BLaER1 (cell line): ENCODE measurements at regions not wholly inside any gene's neighbourhood (a gene's known extent, or its start where the extent isn't known, plus 50 kb on each side); places are given as distances from the start of the nearest gene placed in this dataset.

Source experiments
- H3K27ac ChIP-seq: shearing (Covaris generic); formaldehyde crosslinking; 2 replicates; pipeline ENCODE4 v1.8.1; 2022
- H3K27me3 ChIP-seq: shearing (Covaris generic); formaldehyde crosslinking; 2 replicates; pipeline ENCODE4 v1.8.1; 2022
- H3K36me3 ChIP-seq: shearing (Covaris generic); formaldehyde crosslinking; 2 replicates; pipeline ENCODE4 v1.8.1; 2022
- H3K4me1 ChIP-seq: shearing (Covaris generic); formaldehyde crosslinking; 2 replicates; pipeline ENCODE4 v1.8.1; 2022
- H3K4me2 ChIP-seq: shearing (Covaris generic); formaldehyde crosslinking; 2 replicates; pipeline ENCODE4 v1.8.1; 2022
- H3K4me3 ChIP-seq: shearing (Covaris generic); formaldehyde crosslinking; 2 replicates; pipeline ENCODE4 v1.8.1; 2022
- H3K9ac ChIP-seq: shearing (Covaris generic); formaldehyde crosslinking; 2 replicates; pipeline ENCODE4 v1.8.1; 2022
- H3K9me3 ChIP-seq: shearing (Covaris generic); formaldehyde crosslinking; 2 replicates; pipeline ENCODE4 v1.8.1; 2022
- H4K20me1 ChIP-seq: shearing (Covaris generic); formaldehyde crosslinking; 2 replicates; pipeline ENCODE4 v1.8.1; 2022
- Cebpa-rat ChIP-seq: shearing (Covaris generic); IDR thresholded peaks from 2 replicates; pipeline ENCODE4 v1.8.1; 2022

GRCh38 chr12:111193496-111193895, 175.4 kb downstream of the PHETA1 start:
- Histone ChIP-seq H3K9me3 (no peaks in the 10 kb centered on the region), H3K27ac (no peak overlapping the region), H3K9ac (no peak overlapping the region), H3K4me1 (no peaks in the 10 kb centered on the region), H4K20me1 (no peaks in the 10 kb centered on the region), H3K4me3 (no peak overlapping the region), H3K4me2 (no peak overlapping the region), H3K36me3 (no peaks in the 10 kb centered on the region), H3K27me3 (no peaks in the 10 kb centered on the region)
- TF ChIP-seq Cebpa-rat: no peak

- H3K9me3 ChIP-seq: no peaks in the 10 kb centered on the region
- H3K4me2 ChIP-seq: no peak overlapping the region
- no peak overlapping the region for H3K27ac ChIP-seq
- no peak overlapping the region for H3K9ac ChIP-seq
- H3K27me3 ChIP-seq: no peaks in the 10 kb centered on the region
- H3K36me3 ChIP-seq: no peaks in the 10 kb centered on the region
- no peak for TF ChIP-seq Cebpa-rat
- H3K4me1 ChIP-seq: no peaks in the 10 kb centered on the region
- H4K20me1 ChIP-seq: no peaks in the 10 kb centered on the region
- H3K4me3 ChIP-seq: no peak overlapping the region
These were observed 175.8 kb downstream of the PHETA1 start for GRCh38 chr12:111193067-111193466.

- no peaks in the 10 kb centered on the region for H3K4me1 ChIP-seq
- H3K27me3 ChIP-seq: no peaks in the 10 kb centered on the region
- H3K9me3 ChIP-seq: no peaks in the 10 kb centered on the region
- no peak overlapping the region for H3K27ac ChIP-seq
- H3K4me3 ChIP-seq: no peak overlapping the region
- no peak for TF ChIP-seq Cebpa-rat
- H4K20me1 ChIP-seq: no peaks in the 10 kb centered on the region
- H3K9ac ChIP-seq: no peak overlapping the region
- no peak overlapping the region for H3K4me2 ChIP-seq
- no peaks in the 10 kb centered on the region for H3K36me3 ChIP-seq
These were observed 176.2 kb downstream of the PHETA1 start for GRCh38 chr12:111192647-111193046.

DNA sequence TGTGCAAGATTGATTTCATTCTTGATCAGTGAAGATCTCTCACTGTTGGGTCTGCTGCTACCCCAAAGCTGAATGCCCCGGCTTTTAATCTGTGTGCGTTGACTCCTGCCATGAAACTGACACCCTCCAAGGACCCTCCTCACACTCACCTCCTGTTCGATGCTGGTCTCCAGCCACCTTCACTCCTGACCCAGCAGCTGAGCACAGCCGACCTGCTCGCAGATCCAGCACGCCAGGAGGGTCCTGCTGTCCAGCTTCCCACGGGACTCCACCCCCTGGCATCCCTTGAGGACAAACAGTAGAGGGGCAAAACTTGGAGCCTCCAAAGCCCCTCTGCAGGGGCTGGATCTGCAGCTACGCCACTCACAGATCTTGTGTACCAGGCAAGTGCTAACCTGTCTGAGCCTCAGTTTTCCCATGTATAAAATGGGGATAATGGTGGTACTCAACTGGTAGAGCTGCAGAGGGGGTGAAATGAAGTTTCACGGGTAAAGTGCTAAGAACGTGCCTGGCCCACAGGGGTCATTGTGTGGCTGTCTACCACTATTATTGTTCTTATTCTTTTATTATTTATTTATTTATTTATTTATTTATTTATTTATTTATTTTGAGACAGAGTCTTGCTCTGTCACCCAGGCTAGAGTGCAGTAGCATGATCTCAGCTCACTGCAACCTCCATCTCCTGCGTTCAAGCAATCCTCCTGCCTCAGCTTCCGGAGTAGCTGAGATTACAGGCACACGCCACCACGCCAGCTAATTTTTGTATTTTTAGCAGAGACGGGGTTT, 178.0 kb downstream of the PHETA1 start:
- no peaks in the 10 kb centered on the region for H3K9me3 ChIP-seq
- no peak overlapping the region for H3K9ac ChIP-seq
- no peaks in the 10 kb centered on the region for H3K36me3 ChIP-seq
- no peaks in the 10 kb centered on the region for H3K4me1 ChIP-seq
- H3K4me2 ChIP-seq: no peak overlapping the region
- H4K20me1 ChIP-seq: no peaks in the 10 kb centered on the region
- H3K27me3 ChIP-seq: no peaks in the 10 kb centered on the region
- no peak overlapping the region for H3K27ac ChIP-seq
- no peak for TF ChIP-seq Cebpa-rat
- H3K4me3 ChIP-seq: no peak overlapping the region

- Histone ChIP-seq H3K4me3 (no peak overlapping the region), H3K27ac (no peak overlapping the region), H3K4me1 (no peaks in the 10 kb centered on the region), H3K4me2 (no peak overlapping the region), H3K9ac (no peak overlapping the region), H4K20me1 (no peaks in the 10 kb centered on the region), H3K36me3 (no peaks in the 10 kb centered on the region), H3K9me3 (no peaks in the 10 kb centered on the region), H3K27me3 (no peaks in the 10 kb centered on the region)
- no peak for TF ChIP-seq Cebpa-rat
These were observed 179.1 kb downstream of the PHETA1 start for GRCh38 chr12:111189792-111190191.

DNA sequence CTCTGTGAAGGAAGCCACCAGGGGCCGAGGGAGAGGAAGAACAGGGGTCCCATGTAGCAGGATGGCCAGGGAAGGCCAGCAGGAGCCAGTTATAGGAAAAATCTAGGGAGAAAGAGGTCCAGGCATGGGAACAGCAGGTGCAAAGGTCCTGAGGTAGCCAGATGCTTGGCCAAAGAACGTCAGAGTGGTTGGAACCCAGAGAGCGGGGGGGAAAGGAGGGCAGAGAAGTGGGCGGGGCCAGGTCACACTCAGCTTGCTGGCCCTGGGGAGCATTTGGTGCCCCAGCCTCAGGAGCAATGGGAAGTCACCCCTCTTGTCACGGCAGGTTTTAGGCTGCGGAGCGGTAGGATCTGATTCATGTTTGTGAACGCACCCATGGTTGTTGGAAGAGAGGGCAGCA, 180.5 kb downstream of the PHETA1 start:
- no peak overlapping the region for H3K4me2 ChIP-seq

DNA sequence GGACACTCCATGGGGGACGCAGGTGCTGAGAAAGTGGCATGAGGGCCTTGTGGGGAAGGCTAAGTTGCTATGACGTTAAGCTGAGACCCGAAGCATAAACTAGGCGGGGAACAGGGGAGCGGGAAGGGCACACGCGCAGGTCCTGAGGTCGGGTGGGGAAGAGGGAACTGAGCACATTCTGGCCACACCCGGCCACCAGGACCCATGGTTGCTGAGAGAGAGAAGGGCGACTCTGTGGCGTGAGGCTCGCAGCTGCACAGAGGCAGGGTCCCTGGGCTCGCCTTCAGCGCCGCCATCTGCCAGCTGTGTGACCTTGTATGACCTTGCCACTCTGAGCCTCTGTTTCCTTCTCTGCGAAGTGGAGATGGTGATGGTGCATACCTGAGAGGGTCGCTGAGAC, 182.5 kb downstream of the PHETA1 start:
- H3K27ac ChIP-seq: no peak overlapping the region
- H4K20me1 ChIP-seq: no peaks in the 10 kb centered on the region
- no peaks in the 10 kb centered on the region for H3K36me3 ChIP-seq
- H3K4me1 ChIP-seq: no peaks in the 10 kb centered on the region
- no peak overlapping the region for H3K9ac ChIP-seq
- peaks cover 3% of the 10 kb centered on the region; the same call in 1 of the 2 replicates for H3K27me3 ChIP-seq
- H3K4me3 ChIP-seq: no peak overlapping the region
- no peaks in the 10 kb centered on the region for H3K9me3 ChIP-seq
- H3K4me2 ChIP-seq: no peak overlapping the region
- no peak for TF ChIP-seq Cebpa-rat

More for the DNA sequence above, 180.5 kb downstream of the PHETA1 start:
- no peaks in the 10 kb centered on the region for H3K9me3 ChIP-seq
- no peaks in the 10 kb centered on the region for H3K4me1 ChIP-seq
- no peak for TF ChIP-seq Cebpa-rat
- no peak overlapping the region for H3K9ac ChIP-seq
- no peak overlapping the region for H3K27ac ChIP-seq
- no peaks in the 10 kb centered on the region for H3K36me3 ChIP-seq
- no peak overlapping the region for H3K4me3 ChIP-seq
- H4K20me1 ChIP-seq: no peaks in the 10 kb centered on the region
- H3K27me3 ChIP-seq: no peaks in the 10 kb centered on the region

DNA sequence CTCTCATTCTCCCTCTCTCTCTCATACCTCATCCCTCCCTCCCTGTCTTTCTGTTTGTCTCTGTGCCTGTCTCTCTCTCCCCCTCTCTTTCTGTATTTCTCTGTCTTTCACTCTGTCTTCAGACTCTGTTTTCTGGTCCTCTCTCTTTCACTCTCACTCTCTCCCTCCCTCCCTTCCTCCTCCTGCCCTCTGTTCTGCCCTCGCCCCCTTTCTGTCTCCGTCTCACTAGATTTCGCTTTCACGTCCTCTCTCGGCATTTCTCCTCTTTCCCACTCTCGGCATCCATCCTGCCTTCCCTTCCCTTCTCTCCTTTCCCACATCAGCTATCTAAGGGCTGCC, 183.0 kb downstream of the PHETA1 start:
- Histone ChIP-seq H3K9ac (no peak overlapping the region), H3K4me1 (no peaks in the 10 kb centered on the region), H3K36me3 (no peaks in the 10 kb centered on the region), H4K20me1 (no peaks in the 10 kb centered on the region), H3K4me2 (no peak overlapping the region), H3K27me3 (peaks cover 8% of the 10 kb centered on the region), H3K4me3 (no peak overlapping the region), H3K27ac (no peak overlapping the region), H3K9me3 (no peaks in the 10 kb centered on the region)
- TF ChIP-seq Cebpa-rat: no peak

GRCh38 chr12:111185206-111185888, 183.5 kb downstream of the PHETA1 start:
- H3K4me3 ChIP-seq: no peak overlapping the region
- H3K27ac ChIP-seq: no peak overlapping the region
- no peaks in the 10 kb centered on the region for H3K4me1 ChIP-seq
- no peak overlapping the region for H3K9ac ChIP-seq
- H4K20me1 ChIP-seq: no peaks in the 10 kb centered on the region
- H3K4me2 ChIP-seq: no peak overlapping the region
- no peaks in the 10 kb centered on the region for H3K9me3 ChIP-seq
- peaks cover 13% of the 10 kb centered on the region for H3K27me3 ChIP-seq
- no peak for TF ChIP-seq Cebpa-rat
- no peaks in the 10 kb centered on the region for H3K36me3 ChIP-seq

DNA sequence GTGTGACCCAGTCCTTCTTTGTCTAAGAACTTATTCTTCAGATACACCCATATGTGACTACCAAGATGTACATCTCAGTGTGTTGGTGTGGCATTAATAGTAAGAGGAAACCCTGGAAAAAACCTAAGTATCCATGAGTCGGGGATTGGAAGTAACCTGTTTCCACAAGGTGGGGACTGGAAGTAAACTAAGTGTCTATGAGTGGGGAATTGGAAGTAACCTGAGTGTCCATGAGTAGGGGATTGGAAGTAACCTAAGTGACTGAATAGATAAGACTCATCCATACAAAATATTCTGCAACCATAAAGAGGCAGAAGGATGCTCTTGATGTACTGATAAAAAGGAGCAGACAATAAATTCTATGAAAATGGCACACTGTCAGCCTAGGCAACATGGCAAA, 184.7 kb downstream of the PHETA1 start:
- Histone ChIP-seq H3K4me2 (no peak overlapping the region), H4K20me1 (no peaks in the 10 kb centered on the region), H3K27ac (no peak overlapping the region), H3K9me3 (no peaks in the 10 kb centered on the region), H3K4me3 (no peak overlapping the region), H3K36me3 (no peaks in the 10 kb centered on the region), H3K4me1 (no peaks in the 10 kb centered on the region), H3K9ac (no peak overlapping the region), H3K27me3 (peaks cover 13% of the 10 kb centered on the region)
- no peak for TF ChIP-seq Cebpa-rat
